ENCODE measurements at regions not wholly inside any gene's neighbourhood (a gene's known extent, or its start where the extent isn't known, plus 50 kb on each side); places are given as distances from the start of the nearest gene placed in this dataset.

DNA sequence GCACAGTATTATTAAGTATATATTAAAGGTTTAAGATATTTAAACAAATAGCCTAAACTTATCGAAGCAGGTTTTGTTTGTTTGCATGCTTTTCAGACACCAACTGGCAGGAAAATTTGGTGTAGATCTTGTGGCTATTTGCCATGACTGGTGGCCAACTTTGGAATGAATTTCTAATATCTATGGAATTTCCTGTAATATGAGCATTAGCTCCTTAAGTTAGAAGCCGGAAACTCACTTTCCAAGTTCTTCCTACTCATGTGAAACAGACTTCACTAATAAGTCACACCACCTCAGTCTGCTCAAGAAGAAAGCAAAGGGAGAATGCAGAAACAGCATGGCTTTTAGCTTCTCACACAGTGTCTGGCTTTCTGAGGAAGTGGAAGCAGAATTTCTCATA, 563.9 kb downstream of the GRXCR1 start:
- TF ChIP-seq, protein P1, sequence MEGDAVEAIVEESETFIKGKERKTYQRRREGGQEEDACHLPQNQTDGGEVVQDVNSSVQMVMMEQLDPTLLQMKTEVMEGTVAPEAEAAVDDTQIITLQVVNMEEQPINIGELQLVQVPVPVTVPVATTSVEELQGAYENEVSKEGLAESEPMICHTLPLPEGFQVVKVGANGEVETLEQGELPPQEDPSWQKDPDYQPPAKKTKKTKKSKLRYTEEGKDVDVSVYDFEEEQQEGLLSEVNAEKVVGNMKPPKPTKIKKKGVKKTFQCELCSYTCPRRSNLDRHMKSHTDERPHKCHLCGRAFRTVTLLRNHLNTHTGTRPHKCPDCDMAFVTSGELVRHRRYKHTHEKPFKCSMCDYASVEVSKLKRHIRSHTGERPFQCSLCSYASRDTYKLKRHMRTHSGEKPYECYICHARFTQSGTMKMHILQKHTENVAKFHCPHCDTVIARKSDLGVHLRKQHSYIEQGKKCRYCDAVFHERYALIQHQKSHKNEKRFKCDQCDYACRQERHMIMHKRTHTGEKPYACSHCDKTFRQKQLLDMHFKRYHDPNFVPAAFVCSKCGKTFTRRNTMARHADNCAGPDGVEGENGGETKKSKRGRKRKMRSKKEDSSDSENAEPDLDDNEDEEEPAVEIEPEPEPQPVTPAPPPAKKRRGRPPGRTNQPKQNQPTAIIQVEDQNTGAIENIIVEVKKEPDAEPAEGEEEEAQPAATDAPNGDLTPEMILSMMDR (IDR thresholded peaks at IDR 0.05): no peak
- TF ChIP-seq POLR2A (IDR thresholded peaks at IDR 0.05): no peak

Measured in sigmoid colon (tissue), 3 donors.